NCI-H1930 (cell line): ENCODE measurements at regions not wholly inside any gene's neighbourhood (a gene's known extent, or its start where the extent isn't known, plus 50 kb on each side); places are given as distances from the start of the nearest gene placed in this dataset.
"Not testable (repeated sequence)": the region's sequence is repeated elsewhere in the genome, so short reads cannot be mapped to it uniquely, and the experiment has no call there.

Source experiments
- DNase-seq, 2 experiments: peaks; one replicate each; lab custom pipeline; 2025; lab: John Stamatoyannopoulos, UW

GRCh38 chr10:57959318-57960006, 308.2 kb downstream of the IPMK start:
- DNase-seq, result no peak

- DNase-seq, result no peak
Observed at GRCh38 chr10:57955076-57955475, 312.6 kb downstream of the IPMK start.

GRCh38 chr10:57952741-57953140, 315.0 kb downstream of the IPMK start:
- no peak for DNase-seq

- no peak for DNase-seq
Observed at GRCh38 chr10:57950442-57950974, 317.2 kb downstream of the IPMK start.

- no peak for DNase-seq
Observed at GRCh38 chr10:57948796-57949195, 318.9 kb downstream of the IPMK start.

GRCh38 chr10:57946833-57947232, 320.9 kb downstream of the IPMK start:
- DNase-seq, result no peak

- DNase-seq, result no peak
Observed at GRCh38 chr10:57943701-57944100, 324.0 kb downstream of the IPMK start.

- DNase-seq, result no peak
Observed at GRCh38 chr10:57925045-57925444, 342.6 kb downstream of the IPMK start.

GRCh38 chr10:57921140-57921539, 346.6 kb downstream of the IPMK start:
- no peak for DNase-seq

GRCh38 chr10:57919864-57920263, 347.8 kb downstream of the IPMK start:
- DNase-seq, result no peak

- DNase-seq, result no peak
Observed at GRCh38 chr10:57917019-57917418, 350.7 kb downstream of the IPMK start.

GRCh38 chr10:57905861-57906260, 361.8 kb downstream of the IPMK start:
- no peak for DNase-seq

GRCh38 chr10:57905010-57905409, 362.7 kb downstream of the IPMK start:
- DNase-seq, result no peak

- no peak for DNase-seq
Observed at GRCh38 chr10:57898231-57898630, 369.5 kb downstream of the IPMK start.

- no peak for DNase-seq
Observed at GRCh38 chr10:57897611-57898010, 370.1 kb downstream of the IPMK start.

- DNase-seq, result no peak
Observed at GRCh38 chr10:57894361-57894760, 373.3 kb downstream of the IPMK start.

GRCh38 chr10:57891201-57892006, 376.3 kb downstream of the IPMK start:
- no peak for DNase-seq

- DNase-seq, result no peak
Observed at GRCh38 chr10:57890691-57891090, 377.0 kb downstream of the IPMK start.

- DNase-seq, result not testable (repeated sequence)
Observed at GRCh38 chr10:57885618-57885968, 382.1 kb downstream of the IPMK start.

GRCh38 chr10:57884965-57885617, 382.6 kb downstream of the IPMK start:
- no peak for DNase-seq

GRCh38 chr10:57884407-57884806, 383.3 kb downstream of the IPMK start:
- DNase-seq, result no peak

GRCh38 chr10:57880446-57881227, 387.1 kb downstream of the IPMK start:
- DNase-seq, result no peak
